ENCODE measurements at regions not wholly inside any gene's neighbourhood (a gene's known extent, or its start where the extent isn't known, plus 50 kb on each side); places are given as distances from the start of the nearest gene placed in this dataset.

DNA sequence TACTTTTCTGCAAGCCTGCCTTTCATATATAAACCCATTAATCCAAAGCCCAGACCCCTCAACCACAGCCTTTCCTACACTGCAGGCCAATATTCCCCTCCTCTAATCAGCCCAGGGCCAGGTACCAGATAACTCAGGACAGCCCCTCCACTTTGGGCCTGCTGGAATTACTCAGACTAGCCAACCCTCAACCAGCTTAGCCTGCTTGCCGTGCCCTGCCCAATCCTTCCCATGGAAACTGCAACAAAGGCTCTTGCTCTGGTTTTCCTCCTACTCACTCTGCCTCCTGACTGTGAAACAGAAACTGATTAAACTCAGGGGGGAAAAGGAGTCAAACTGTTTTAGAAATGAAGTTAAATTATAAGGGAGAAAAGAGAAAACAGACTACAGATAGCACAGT, 248.1 kb downstream of the KLF13 start:
- no peak for TF ChIP-seq EZH2 (IDR thresholded peaks at IDR 0.05; ENCODE audit: borderline replicate concordance)
- TF ChIP-seq, protein P1, sequence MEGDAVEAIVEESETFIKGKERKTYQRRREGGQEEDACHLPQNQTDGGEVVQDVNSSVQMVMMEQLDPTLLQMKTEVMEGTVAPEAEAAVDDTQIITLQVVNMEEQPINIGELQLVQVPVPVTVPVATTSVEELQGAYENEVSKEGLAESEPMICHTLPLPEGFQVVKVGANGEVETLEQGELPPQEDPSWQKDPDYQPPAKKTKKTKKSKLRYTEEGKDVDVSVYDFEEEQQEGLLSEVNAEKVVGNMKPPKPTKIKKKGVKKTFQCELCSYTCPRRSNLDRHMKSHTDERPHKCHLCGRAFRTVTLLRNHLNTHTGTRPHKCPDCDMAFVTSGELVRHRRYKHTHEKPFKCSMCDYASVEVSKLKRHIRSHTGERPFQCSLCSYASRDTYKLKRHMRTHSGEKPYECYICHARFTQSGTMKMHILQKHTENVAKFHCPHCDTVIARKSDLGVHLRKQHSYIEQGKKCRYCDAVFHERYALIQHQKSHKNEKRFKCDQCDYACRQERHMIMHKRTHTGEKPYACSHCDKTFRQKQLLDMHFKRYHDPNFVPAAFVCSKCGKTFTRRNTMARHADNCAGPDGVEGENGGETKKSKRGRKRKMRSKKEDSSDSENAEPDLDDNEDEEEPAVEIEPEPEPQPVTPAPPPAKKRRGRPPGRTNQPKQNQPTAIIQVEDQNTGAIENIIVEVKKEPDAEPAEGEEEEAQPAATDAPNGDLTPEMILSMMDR (IDR thresholded peaks at IDR 0.05; ENCODE audit: poor library complexity): no peak
- TF ChIP-seq EZH2phosphoT487 (IDR thresholded peaks at IDR 0.05; ENCODE audit: low read depth, severe bottlenecking, unreplicated experiment): no peak

Measured in hepatocyte (in vitro differentiated cells).